Activated CD8-positive, alpha-beta T cell treated with anti-CD3 and anti-CD28 coated beads, Interleukin-2, amount 10 ng/mL, durations not matched to agents 7 days and 5 days (primary cell): ENCODE measurements at regions not wholly inside any gene's neighbourhood (a gene's known extent, or its start where the extent isn't known, plus 50 kb on each side); places are given as distances from the start of the nearest gene placed in this dataset.

Experiments used
- ATAC-seq: fragments of 150-1000 bp; cut with Tn5 transposase; one replicate; pipeline ENCODE4 v1.10.0; 2021; ENCODE audit warnings: moderate library complexity
- CTCF ChIA-PET: fragments of 350-600 bp; sonication (Branson Sonifier 250); formaldehyde crosslinking; loops from one replicate; lab custom pipeline; 2021; ENCODE audit warnings: antibody characterized with exemption; lab: Charles Lee
- POLR2A ChIA-PET: fragments of 350-600 bp; sonication (Branson Sonifier 250); formaldehyde crosslinking; loops from one replicate; lab custom pipeline; 2021; ENCODE audit warnings: antibody characterized with exemption; lab: Charles Lee
- DNase-seq: peaks from one replicate; pipeline ENCODE4 v3.0.0-alpha.2; 2020
- H3K27ac Mint-ChIP-seq: one replicate; pipeline ENCODE4 v1.8.0; 2021; ENCODE audit warnings: mild to moderate bottlenecking, mixed read lengths
- H3K27me3 Mint-ChIP-seq: one replicate; pipeline ENCODE4 v1.8.0; 2021; ENCODE audit warnings: low read depth, mixed read lengths
- H3K36me3 Mint-ChIP-seq: one replicate; pipeline ENCODE4 v1.8.0; 2021; ENCODE audit warnings: low read depth, mixed read lengths
- H3K4me1 Mint-ChIP-seq: one replicate; pipeline ENCODE4 v1.8.0; 2021; ENCODE audit warnings: low read depth, mixed read lengths
- H3K4me3 Mint-ChIP-seq: one replicate; pipeline ENCODE4 v1.8.0; 2021; ENCODE audit warnings: mild to moderate bottlenecking, mixed read lengths
- H3K9me3 Mint-ChIP-seq: one replicate; pipeline ENCODE4 v1.8.0; 2022; ENCODE audit warnings: mixed read lengths; ENCODE audit not compliant: insufficient read depth

DNA sequence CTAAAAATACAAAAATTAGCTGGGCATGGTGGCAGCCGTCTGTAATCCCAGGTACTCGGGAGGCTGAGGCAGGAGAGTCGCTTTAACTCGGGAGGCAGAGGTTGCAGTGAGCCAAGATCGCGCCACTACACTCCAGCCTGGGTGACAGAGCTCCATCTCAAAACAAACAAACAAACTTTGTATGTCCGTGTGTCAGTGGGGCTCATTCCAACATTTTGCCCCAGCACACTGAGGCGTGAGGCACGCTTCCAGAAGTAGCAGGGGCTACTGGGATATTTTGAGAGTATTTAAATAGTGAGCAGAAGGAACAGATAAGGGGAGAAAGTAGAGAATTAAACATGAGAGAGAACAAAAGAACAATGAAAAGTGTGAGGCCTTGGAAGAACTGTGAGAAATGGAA, 83.3 kb upstream of the TANK start:
- no peak for DNase-seq
- CTCF ChIA-PET = interaction anchor here (0.7 to 9.0 kb wide), 4 partner anchors 9 to 27 kb away, joined by 3 to 92 read pairs (median 6); no protein-coding TSS in a partner anchor
- Mint-ChIP-seq H3K36me3 (peaks cover 18% of the 10 kb centered on the region), H3K27ac (peak overlapping the region; percentile 92), H3K4me3 (peak overlapping the region; percentile 49), H3K27me3 (no peaks in the 10 kb centered on the region), H3K9me3 (peaks cover 7% of the 10 kb centered on the region), H3K4me1 (peaks cover 52% of the 10 kb centered on the region)
- ATAC-seq = peak; percentile 1
- POLR2A ChIA-PET = interaction anchor here (1.4 to 1.7 kb wide), 2 partner anchors 13 to 59 kb away, joined by 5 to 6 read pairs; no protein-coding TSS in a partner anchor

DNA sequence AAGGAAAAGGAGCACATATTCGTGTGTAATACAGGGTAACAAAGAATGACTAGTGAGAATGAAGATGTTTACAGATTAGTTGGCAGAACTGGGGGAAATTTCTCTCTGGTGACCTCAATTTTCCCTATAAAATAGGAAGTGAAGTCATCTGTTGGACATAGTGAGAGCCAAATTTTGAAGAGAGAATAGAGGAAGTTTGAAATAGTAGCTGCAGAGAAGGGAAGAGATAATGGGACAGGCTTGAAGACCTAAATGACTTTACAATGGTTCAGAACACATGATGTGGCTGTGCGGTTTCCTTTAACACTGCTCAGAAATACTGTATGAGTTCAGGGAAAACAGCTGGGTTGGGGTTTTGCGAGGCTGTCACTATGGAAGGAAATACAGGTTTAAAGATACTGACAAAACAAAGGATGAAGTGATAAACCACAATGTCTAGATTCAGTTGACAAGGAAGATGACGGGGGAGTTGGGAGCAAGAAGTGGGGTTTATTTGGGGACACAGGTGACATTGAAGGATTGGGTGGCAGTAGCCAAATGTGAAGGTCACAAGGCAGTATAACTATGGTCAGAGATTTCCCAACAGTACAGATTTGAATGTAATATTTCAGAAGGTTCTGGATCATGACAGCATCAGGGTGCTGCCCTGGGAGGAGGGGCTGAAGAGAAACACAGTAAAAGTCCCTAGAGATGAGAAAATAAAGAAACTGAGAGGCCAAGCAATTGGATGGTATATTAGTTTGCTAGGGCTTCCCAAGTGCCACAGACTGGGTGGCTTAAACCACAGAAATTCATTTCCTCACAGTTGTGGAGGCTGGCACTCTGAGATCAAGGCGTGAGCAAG, 82.6 kb upstream of the TANK start:
- Mint-ChIP-seq H3K27ac (peak overlapping the region; percentile 92), H3K4me1 (peaks cover 54% of the 10 kb centered on the region), H3K4me3 (peak overlapping the region; percentile 49), H3K27me3 (no peaks in the 10 kb centered on the region), H3K36me3 (peaks cover 16% of the 10 kb centered on the region), H3K9me3 (peaks cover 7% of the 10 kb centered on the region)
- DNase-seq = peak; percentile 92
- ATAC-seq = peak; percentile 86
- ChIA-PET POLR2A (interaction anchor here (1.4 to 1.7 kb wide), 2 partner anchors 14 to 59 kb away, joined by 5 to 6 read pairs; no protein-coding TSS in a partner anchor), CTCF (interaction anchor here (0.7 to 9.0 kb wide), 6 partner anchors 10 to 32 kb away, joined by 3 to 92 read pairs (median 6); no protein-coding TSS in a partner anchor)

DNA sequence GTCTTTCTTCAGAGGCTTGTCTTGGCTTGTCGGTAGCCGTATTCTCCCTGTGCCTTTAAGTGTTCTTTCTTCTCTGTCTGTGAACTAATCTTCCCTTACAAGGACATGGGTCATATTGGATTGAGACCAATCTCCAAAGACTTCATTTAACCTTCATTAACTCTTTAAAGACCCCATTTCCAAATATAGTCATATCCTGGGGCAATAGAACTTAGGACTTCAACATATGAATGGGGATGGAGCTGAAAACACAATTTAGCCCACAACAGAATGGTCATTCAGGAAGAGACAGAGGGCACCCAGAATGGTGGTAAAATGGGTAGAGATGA, 82.1 kb upstream of the TANK start:
- no peak for ATAC-seq

DNA sequence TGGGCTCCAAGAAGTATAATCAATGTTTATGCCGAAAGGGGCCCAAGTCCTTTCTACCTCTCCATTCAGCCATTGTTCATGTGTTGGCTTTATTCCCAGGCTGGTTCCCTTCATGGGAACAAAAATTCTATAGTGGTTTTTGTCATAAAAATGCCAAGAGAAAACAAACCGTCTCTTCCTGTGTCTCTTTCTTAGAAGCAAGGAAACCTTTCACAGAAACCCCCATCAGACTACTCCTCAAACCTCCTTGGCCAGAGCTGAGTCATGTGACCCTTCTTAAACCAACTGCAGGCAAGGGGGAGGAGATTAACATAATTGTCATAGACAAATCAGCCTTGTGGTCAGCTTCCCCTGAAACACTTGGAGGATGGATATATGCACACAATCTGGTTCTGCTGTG, 75.1 kb upstream of the TANK start:
- Mint-ChIP-seq H3K27me3 (no peaks in the 10 kb centered on the region), H3K36me3 (peaks cover 15% of the 10 kb centered on the region), H3K9me3 (peaks cover 13% of the 10 kb centered on the region), H3K4me3 (no peak overlapping the region), H3K4me1 (peaks cover 42% of the 10 kb centered on the region), H3K27ac (peak overlapping the region; percentile 83)
- DNase-seq (peak; percentile 46), ATAC-seq (peak; percentile 73)
- POLR2A ChIA-PET = interaction anchor here (0.6 kb wide), 1 partner anchor 1022 kb away, joined by 3 read pairs; no protein-coding TSS in a partner anchor
- CTCF ChIA-PET = interaction anchor here (0.8 to 7.8 kb wide), 2 partner anchors 21 to 25 kb away, joined by 3 to 59 read pairs; no protein-coding TSS in a partner anchor

More for the DNA sequence above, 82.1 kb upstream of the TANK start:
- Mint-ChIP-seq H3K27me3 (no peaks in the 10 kb centered on the region), H3K27ac (peak overlapping the region; percentile 92), H3K4me3 (peak overlapping the region; percentile 35), H3K4me1 (peaks cover 54% of the 10 kb centered on the region), H3K9me3 (peaks cover 6% of the 10 kb centered on the region), H3K36me3 (peaks cover 16% of the 10 kb centered on the region)
- CTCF ChIA-PET = interaction anchor here (0.7 to 9.0 kb wide), 5 partner anchors 12 to 79 kb away, joined by 3 to 92 read pairs (median 5); no protein-coding TSS in a partner anchor
- POLR2A ChIA-PET = interaction anchor here (1.7 kb wide), 1 partner anchor 58 kb away, joined by 6 read pairs; no protein-coding TSS in a partner anchor
- no peak for DNase-seq

DNA sequence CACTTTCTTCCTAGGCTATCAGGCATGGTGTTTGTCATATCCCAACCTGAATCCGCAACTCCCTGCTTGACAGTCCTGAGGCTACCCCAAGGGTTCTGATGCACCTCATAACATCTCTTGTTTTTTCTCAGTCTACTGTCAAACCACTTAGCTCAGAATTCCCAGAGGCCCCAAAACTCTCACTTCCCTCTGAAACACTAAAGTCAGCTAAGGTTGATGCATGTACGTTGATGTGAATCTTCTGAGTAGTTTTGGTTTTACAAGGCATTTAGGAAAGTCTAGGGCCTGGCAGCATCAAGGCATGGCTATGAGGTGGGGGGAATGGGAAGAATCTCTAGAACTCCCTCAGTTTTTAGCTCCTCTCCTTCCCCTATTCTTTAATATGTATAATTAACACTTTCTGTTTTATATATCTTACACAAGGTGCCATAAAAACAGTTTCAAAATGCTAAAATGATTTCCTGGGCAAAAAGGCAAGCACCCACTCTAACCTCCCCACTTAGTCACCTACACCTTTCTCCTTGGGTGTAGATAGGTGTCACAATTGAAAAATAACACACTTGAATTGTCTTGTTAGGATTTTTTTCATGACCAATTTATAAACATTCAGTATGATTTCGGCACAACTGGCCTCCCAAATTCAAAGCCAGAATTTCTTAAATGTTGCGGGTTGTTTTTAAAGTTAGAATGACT, 71.4 kb upstream of the TANK start:
- CTCF ChIA-PET = interaction anchor here (1.6 to 7.8 kb wide), 4 partner anchors 10 to 85 kb away, joined by 3 to 59 read pairs (median 12); no protein-coding TSS in a partner anchor
- DNase-seq (no peak), ATAC-seq (no peak)
- peaks cover 13% of the 10 kb centered on the region for H3K9me3 Mint-ChIP-seq
- no peaks in the 10 kb centered on the region for H3K27me3 Mint-ChIP-seq
- no peak overlapping the region for H3K27ac Mint-ChIP-seq
- peaks cover 12% of the 10 kb centered on the region for H3K36me3 Mint-ChIP-seq
- no peak overlapping the region for H3K4me3 Mint-ChIP-seq
- POLR2A ChIA-PET = interaction anchor here (0.6 kb wide), 1 partner anchor 43 kb away, joined by 3 read pairs; no protein-coding TSS in a partner anchor
- H3K4me1 Mint-ChIP-seq = peaks cover 52% of the 10 kb centered on the region

DNA sequence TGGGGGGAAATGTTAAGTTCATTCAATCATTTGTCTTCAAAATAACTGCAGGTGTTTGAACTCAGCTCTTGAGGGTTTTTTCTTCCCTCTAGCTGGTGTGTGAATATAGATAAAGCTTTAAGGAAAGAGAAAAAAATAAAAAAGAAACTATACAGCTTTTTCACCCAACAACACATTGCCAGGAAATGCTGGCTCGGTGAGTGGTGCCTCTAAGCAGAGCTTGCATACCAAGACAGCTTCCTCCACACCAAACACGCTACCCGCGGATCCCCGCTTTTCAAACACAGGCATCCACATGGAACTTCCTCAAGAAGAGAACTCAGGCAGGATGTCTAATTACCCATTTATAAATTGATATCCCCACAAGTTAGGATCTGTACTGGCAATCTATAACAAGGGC, 69.8 kb upstream of the TANK start:
- peaks cover 55% of the 10 kb centered on the region for H3K4me1 Mint-ChIP-seq
- POLR2A ChIA-PET = interaction anchor here (1.0 to 1.7 kb wide), 2 partner anchors 18 to 46 kb away, joined by 3 to 6 read pairs; no protein-coding TSS in a partner anchor

DNA sequence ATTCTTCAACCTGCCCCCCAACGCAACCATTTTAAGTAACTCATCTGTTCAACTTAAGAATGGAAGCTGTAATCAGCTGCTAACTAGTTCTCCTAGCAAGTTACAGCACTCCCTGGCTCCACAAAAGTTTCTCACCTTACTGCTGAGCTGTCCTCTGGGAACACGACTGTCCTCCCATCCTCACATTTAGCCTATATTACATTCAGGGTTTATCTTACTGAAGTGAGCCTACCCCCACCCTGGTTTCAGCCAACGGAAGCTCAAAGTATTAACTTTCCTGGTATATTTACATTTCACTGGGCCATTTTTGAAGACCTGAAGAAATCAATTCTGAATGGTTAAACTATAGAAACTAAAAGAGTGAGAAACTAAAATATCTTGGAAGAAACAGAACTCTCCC, 64.9 kb upstream of the TANK start:
- ChIA-PET CTCF (interaction anchor here (0.8 to 3.6 kb wide), 4 partner anchors 9 to 178 kb away, joined by 4 to 12 read pairs (median 7); no protein-coding TSS in a partner anchor), POLR2A (no interaction called here)
- DNase-seq (no peak), ATAC-seq (no peak)
- Mint-ChIP-seq H3K27me3 (no peaks in the 10 kb centered on the region), H3K4me3 (no peak overlapping the region), H3K27ac (no peak overlapping the region), H3K9me3 (no peaks in the 10 kb centered on the region), H3K36me3 (peaks cover 12% of the 10 kb centered on the region), H3K4me1 (peaks cover 33% of the 10 kb centered on the region)

More for the DNA sequence above, 69.8 kb upstream of the TANK start:
- Mint-ChIP-seq H3K4me3 (peak overlapping the region; percentile 64), H3K27me3 (no peaks in the 10 kb centered on the region), H3K9me3 (peaks cover 8% of the 10 kb centered on the region), H3K36me3 (peaks cover 8% of the 10 kb centered on the region), H3K27ac (peak overlapping the region; percentile 83)
- ATAC-seq (peak; percentile 90), DNase-seq (peak; percentile 73)
- CTCF ChIA-PET = interaction anchor here (0.9 to 7.8 kb wide), 10 partner anchors 11 to 83 kb away, joined by 3 to 59 read pairs (median 4); no protein-coding TSS in a partner anchor

DNA sequence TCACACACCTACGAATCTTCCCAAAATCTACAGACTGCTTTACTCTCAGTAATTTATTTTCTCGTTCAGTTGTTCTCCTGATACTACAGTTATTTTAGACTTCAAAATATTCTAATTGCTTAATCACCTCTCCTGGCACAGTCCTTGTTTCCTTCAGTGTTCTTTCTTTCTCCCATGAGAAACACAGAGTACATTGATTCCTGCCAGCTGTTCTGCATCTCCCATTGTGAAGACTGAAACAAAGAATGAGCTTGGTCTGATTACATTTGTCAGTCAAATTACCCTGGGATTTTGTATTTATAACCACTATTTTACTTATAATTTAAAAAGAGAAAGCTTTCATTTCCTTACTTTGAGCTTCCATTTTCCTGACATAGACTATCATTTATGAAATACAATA, 63.9 kb upstream of the TANK start:
- ATAC-seq = no peak
- H3K36me3 Mint-ChIP-seq = peaks cover 12% of the 10 kb centered on the region
- no peaks in the 10 kb centered on the region for H3K9me3 Mint-ChIP-seq
- H3K27ac Mint-ChIP-seq = no peak overlapping the region
- no peak for DNase-seq
- peaks cover 24% of the 10 kb centered on the region for H3K4me1 Mint-ChIP-seq
- no peak overlapping the region for H3K4me3 Mint-ChIP-seq
- H3K27me3 Mint-ChIP-seq = no peaks in the 10 kb centered on the region
- ChIA-PET POLR2A (no interaction called here), CTCF (interaction anchor here (1.4 to 3.6 kb wide), 3 partner anchors 8 to 40 kb away, joined by 4 to 12 read pairs (median 10); no protein-coding TSS in a partner anchor)

DNA sequence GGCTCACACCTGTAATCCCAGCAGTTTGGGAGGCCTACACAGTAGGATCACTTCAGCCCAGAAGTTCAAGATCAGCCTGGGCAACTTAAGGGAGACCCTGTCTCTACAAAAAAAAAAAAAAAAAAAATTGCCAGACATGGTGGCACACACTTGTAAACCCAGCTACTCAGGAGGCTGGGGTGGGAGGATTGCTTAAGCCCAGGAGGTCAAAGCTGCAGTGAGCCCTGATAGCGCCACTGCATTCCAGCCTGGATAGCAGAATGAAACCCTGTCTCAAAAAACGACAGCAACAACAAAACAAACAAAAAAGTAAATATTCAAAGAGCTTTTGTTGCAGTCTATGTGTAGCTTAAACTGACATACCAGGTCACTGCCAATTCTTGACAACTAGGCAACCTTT, 63.1 kb upstream of the TANK start:
- peaks cover 18% of the 10 kb centered on the region for H3K4me1 Mint-ChIP-seq
- H3K9me3 Mint-ChIP-seq = no peaks in the 10 kb centered on the region
- H3K36me3 Mint-ChIP-seq = peaks cover 12% of the 10 kb centered on the region
- H3K27me3 Mint-ChIP-seq = no peaks in the 10 kb centered on the region
- no peak for ATAC-seq
- no peak for DNase-seq
- H3K4me3 Mint-ChIP-seq = no peak overlapping the region
- ChIA-PET CTCF (interaction anchor here (1.5 to 3.6 kb wide), 2 partner anchors 10 to 34 kb away, joined by 5 to 12 read pairs; no protein-coding TSS in a partner anchor), POLR2A (no interaction called here)
- H3K27ac Mint-ChIP-seq = no peak overlapping the region

DNA sequence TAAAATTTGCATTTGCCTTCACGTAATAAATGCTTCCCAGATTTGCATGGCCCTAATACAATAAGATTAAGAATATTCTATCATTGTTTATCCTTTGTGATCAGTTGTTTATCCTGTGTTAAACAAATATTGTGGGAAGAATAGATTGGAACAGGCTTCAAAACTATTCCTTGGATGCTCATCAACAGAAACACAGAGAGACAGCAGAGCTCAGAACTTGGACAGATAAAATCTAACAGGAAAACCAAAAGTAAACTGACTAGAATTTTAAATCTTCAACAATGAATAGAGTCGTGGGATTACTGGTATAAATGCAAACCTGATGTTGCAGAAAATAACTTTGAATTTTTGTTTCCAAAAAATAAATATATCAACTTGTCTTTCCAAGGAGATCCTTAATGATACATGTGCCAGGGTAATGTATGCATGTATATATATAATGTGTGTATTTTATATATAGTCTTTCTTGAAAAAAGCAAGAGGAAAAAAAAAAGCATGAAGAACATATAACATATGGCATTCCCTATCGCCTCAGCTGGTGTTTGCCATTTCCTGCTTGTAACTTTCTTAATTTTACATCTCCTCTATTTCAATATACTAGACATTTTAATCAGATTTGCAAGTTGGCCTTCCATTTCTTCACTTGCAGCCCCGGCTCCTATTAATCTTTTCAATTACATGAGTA, 59.9 kb upstream of the TANK start:
- ChIA-PET POLR2A (no interaction called here), CTCF (interaction anchor here (1.9 kb wide), 1 partner anchor 37 kb away, joined by 4 read pairs; no protein-coding TSS in a partner anchor)
- Mint-ChIP-seq H3K36me3 (peaks cover 12% of the 10 kb centered on the region), H3K4me1 (peaks cover 16% of the 10 kb centered on the region), H3K27me3 (no peaks in the 10 kb centered on the region), H3K27ac (no peak overlapping the region), H3K9me3 (no peaks in the 10 kb centered on the region), H3K4me3 (no peak overlapping the region)
- ATAC-seq = no peak
- DNase-seq = no peak
